ENCODE measurements at regions not wholly inside any gene's neighbourhood (a gene's known extent, or its start where the extent isn't known, plus 50 kb on each side); places are given as distances from the start of the nearest gene placed in this dataset.
A peak's percentile ranks its signal among the peaks of the same experiment; 100 is the strongest.

GRCh38 chr5:4634342-4634741, 505.8 kb upstream of the ADAMTS16 start:
- no peak overlapping the region for H3K4me3 ChIP-seq (ENCODE audit: low read length)

GRCh38 chr5:4636378-4636777, 503.8 kb upstream of the ADAMTS16 start:
- H3K27me3 ChIP-seq (ENCODE audit: control insufficient read depth, insufficient read depth, low read length): no peaks in the 10 kb centered on the region
- 83% methylated on average over 6 of the region's 6 CpGs for WGBS (ENCODE audit: insufficient coverage)

More at GRCh38 chr5:4634342-4634741, 505.8 kb upstream of the ADAMTS16 start:
- no peak overlapping the region for H3K27ac ChIP-seq (ENCODE audit: low read length)
- H3K9me3 ChIP-seq (replicated peaks; ENCODE audit: control insufficient read depth, low read depth, low read length): no peaks in the 10 kb centered on the region
- WGBS (ENCODE audit: insufficient coverage): no CpG with 5 or more reads among the region's 2 CpGs
- H3K4me1 ChIP-seq (ENCODE audit: control insufficient read depth, insufficient read depth, low read length): no peaks in the 10 kb centered on the region
- no peak for DNase-seq
- no peaks in the 10 kb centered on the region for H3K27me3 ChIP-seq (ENCODE audit: control insufficient read depth, insufficient read depth, low read length)
- H3K36me3 ChIP-seq (ENCODE audit: control insufficient read depth, insufficient read depth, low read length): no peaks in the 10 kb centered on the region

GRCh38 chr5:4639946-4640345, 500.2 kb upstream of the ADAMTS16 start:
- Histone ChIP-seq H3K36me3 (ENCODE audit: control insufficient read depth, insufficient read depth, low read length) (no peaks in the 10 kb centered on the region), H3K4me1 (ENCODE audit: control insufficient read depth, insufficient read depth, low read length) (no peaks in the 10 kb centered on the region), H3K27me3 (ENCODE audit: control insufficient read depth, insufficient read depth, low read length) (no peaks in the 10 kb centered on the region), H3K9me3 (replicated peaks; ENCODE audit: control insufficient read depth, low read depth, low read length) (peaks cover 2% of the 10 kb centered on the region), H3K4me3 (ENCODE audit: low read length) (no peak overlapping the region), H3K27ac (ENCODE audit: low read length) (no peak overlapping the region)
- DNase-seq: no peak
- 51% methylated on average over 3 of the region's 11 CpGs for WGBS (ENCODE audit: insufficient coverage)

More at GRCh38 chr5:4636378-4636777, 503.8 kb upstream of the ADAMTS16 start:
- no peaks in the 10 kb centered on the region for H3K4me1 ChIP-seq (ENCODE audit: control insufficient read depth, insufficient read depth, low read length)
- H3K9me3 ChIP-seq (replicated peaks; ENCODE audit: control insufficient read depth, low read depth, low read length): no peaks in the 10 kb centered on the region
- no peak overlapping the region for H3K27ac ChIP-seq (ENCODE audit: low read length)
- no peaks in the 10 kb centered on the region for H3K36me3 ChIP-seq (ENCODE audit: control insufficient read depth, insufficient read depth, low read length)
- H3K4me3 ChIP-seq (ENCODE audit: low read length): no peak overlapping the region
- DNase-seq: peak; percentile 29

- Histone ChIP-seq H3K4me1 (ENCODE audit: control insufficient read depth, insufficient read depth, low read length) (no peaks in the 10 kb centered on the region), H3K27me3 (ENCODE audit: control insufficient read depth, insufficient read depth, low read length) (no peaks in the 10 kb centered on the region), H3K27ac (ENCODE audit: low read length) (no peak overlapping the region), H3K36me3 (ENCODE audit: control insufficient read depth, insufficient read depth, low read length) (no peaks in the 10 kb centered on the region), H3K4me3 (ENCODE audit: low read length) (no peak overlapping the region), H3K9me3 (replicated peaks; ENCODE audit: control insufficient read depth, low read depth, low read length) (peaks cover 2% of the 10 kb centered on the region)
- peak; percentile 37 for DNase-seq
- WGBS (ENCODE audit: insufficient coverage): no CpG with 5 or more reads among the region's 2 CpGs
Observed at GRCh38 chr5:4640795-4641194, 499.3 kb upstream of the ADAMTS16 start.

GRCh38 chr5:4642525-4642924, 497.6 kb upstream of the ADAMTS16 start:
- no CpG with 5 or more reads among the region's 1 CpG for WGBS (ENCODE audit: insufficient coverage)
- DNase-seq: no peak
- Histone ChIP-seq H3K4me1 (ENCODE audit: control insufficient read depth, insufficient read depth, low read length) (no peaks in the 10 kb centered on the region), H3K27ac (ENCODE audit: low read length) (no peak overlapping the region), H3K9me3 (replicated peaks; ENCODE audit: control insufficient read depth, low read depth, low read length) (peaks cover 2% of the 10 kb centered on the region), H3K27me3 (ENCODE audit: control insufficient read depth, insufficient read depth, low read length) (no peaks in the 10 kb centered on the region), H3K36me3 (ENCODE audit: control insufficient read depth, insufficient read depth, low read length) (no peaks in the 10 kb centered on the region), H3K4me3 (ENCODE audit: low read length) (no peak overlapping the region)

GRCh38 chr5:4643190-4643589, 496.9 kb upstream of the ADAMTS16 start:
- Histone ChIP-seq H3K4me1 (ENCODE audit: control insufficient read depth, insufficient read depth, low read length) (no peaks in the 10 kb centered on the region), H3K27me3 (ENCODE audit: control insufficient read depth, insufficient read depth, low read length) (no peaks in the 10 kb centered on the region), H3K27ac (ENCODE audit: low read length) (no peak overlapping the region), H3K9me3 (replicated peaks; ENCODE audit: control insufficient read depth, low read depth, low read length) (peaks cover 2% of the 10 kb centered on the region), H3K36me3 (ENCODE audit: control insufficient read depth, insufficient read depth, low read length) (no peaks in the 10 kb centered on the region), H3K4me3 (ENCODE audit: low read length) (no peak overlapping the region)
- no peak for DNase-seq
- no CpG with 5 or more reads among the region's 2 CpGs for WGBS (ENCODE audit: insufficient coverage)

- no peak for DNase-seq
- H3K27me3 ChIP-seq (ENCODE audit: control insufficient read depth, insufficient read depth, low read length): no peaks in the 10 kb centered on the region
- H3K9me3 ChIP-seq (replicated peaks; ENCODE audit: control insufficient read depth, low read depth, low read length): peaks cover 2% of the 10 kb centered on the region
- no peaks in the 10 kb centered on the region for H3K4me1 ChIP-seq (ENCODE audit: control insufficient read depth, insufficient read depth, low read length)
- no peak overlapping the region for H3K4me3 ChIP-seq (ENCODE audit: low read length)
- no peaks in the 10 kb centered on the region for H3K36me3 ChIP-seq (ENCODE audit: control insufficient read depth, insufficient read depth, low read length)
- WGBS (ENCODE audit: insufficient coverage): 94% methylated on average over 9 of the region's 17 CpGs
- H3K27ac ChIP-seq (ENCODE audit: low read length): no peak overlapping the region
Observed at GRCh38 chr5:4643960-4644359, 496.2 kb upstream of the ADAMTS16 start.

GRCh38 chr5:4646715-4647375, 493.3 kb upstream of the ADAMTS16 start:
- DNase-seq: no peak
- Histone ChIP-seq H3K27ac (ENCODE audit: low read length) (no peak overlapping the region), H3K27me3 (ENCODE audit: control insufficient read depth, insufficient read depth, low read length) (no peaks in the 10 kb centered on the region), H3K9me3 (replicated peaks; ENCODE audit: control insufficient read depth, low read depth, low read length) (peaks cover 2% of the 10 kb centered on the region), H3K4me1 (ENCODE audit: control insufficient read depth, insufficient read depth, low read length) (no peaks in the 10 kb centered on the region), H3K36me3 (ENCODE audit: control insufficient read depth, insufficient read depth, low read length) (no peaks in the 10 kb centered on the region), H3K4me3 (ENCODE audit: low read length) (no peak overlapping the region)
- no CpG with 5 or more reads among the region's 8 CpGs for WGBS (ENCODE audit: insufficient coverage)

- no peaks in the 10 kb centered on the region for H3K36me3 ChIP-seq (ENCODE audit: control insufficient read depth, insufficient read depth, low read length)
- no peak for DNase-seq
- no peak overlapping the region for H3K27ac ChIP-seq (ENCODE audit: low read length)
- no CpG with 5 or more reads among the region's 7 CpGs for WGBS (ENCODE audit: insufficient coverage)
- H3K9me3 ChIP-seq (replicated peaks; ENCODE audit: control insufficient read depth, low read depth, low read length): peaks cover 2% of the 10 kb centered on the region
- H3K4me3 ChIP-seq (ENCODE audit: low read length): no peak overlapping the region
- no peaks in the 10 kb centered on the region for H3K4me1 ChIP-seq (ENCODE audit: control insufficient read depth, insufficient read depth, low read length)
- H3K27me3 ChIP-seq (ENCODE audit: control insufficient read depth, insufficient read depth, low read length): no peaks in the 10 kb centered on the region
Observed at GRCh38 chr5:4647955-4648354, 492.2 kb upstream of the ADAMTS16 start.

GRCh38 chr5:4651806-4652565, 488.1 kb upstream of the ADAMTS16 start:
- Histone ChIP-seq H3K27ac (ENCODE audit: low read length) (no peak overlapping the region), H3K9me3 (replicated peaks; ENCODE audit: control insufficient read depth, low read depth, low read length) (no peaks in the 10 kb centered on the region), H3K36me3 (ENCODE audit: control insufficient read depth, insufficient read depth, low read length) (no peaks in the 10 kb centered on the region), H3K27me3 (ENCODE audit: control insufficient read depth, insufficient read depth, low read length) (no peaks in the 10 kb centered on the region), H3K4me1 (ENCODE audit: control insufficient read depth, insufficient read depth, low read length) (no peaks in the 10 kb centered on the region), H3K4me3 (ENCODE audit: low read length) (no peak overlapping the region)
- DNase-seq: no peak
- WGBS (ENCODE audit: insufficient coverage): 100% methylated on average over 1 of the region's 6 CpGs

Data from muscle of leg (tissue), 3 donors.